ENCODE measurements at regions not wholly inside any gene's neighbourhood (a gene's known extent, or its start where the extent isn't known, plus 50 kb on each side); places are given as distances from the start of the nearest gene placed in this dataset.
"Not testable (repeated sequence)": the region's sequence is repeated elsewhere in the genome, so short reads cannot be mapped to it uniquely, and the experiment has no call there.

DNA sequence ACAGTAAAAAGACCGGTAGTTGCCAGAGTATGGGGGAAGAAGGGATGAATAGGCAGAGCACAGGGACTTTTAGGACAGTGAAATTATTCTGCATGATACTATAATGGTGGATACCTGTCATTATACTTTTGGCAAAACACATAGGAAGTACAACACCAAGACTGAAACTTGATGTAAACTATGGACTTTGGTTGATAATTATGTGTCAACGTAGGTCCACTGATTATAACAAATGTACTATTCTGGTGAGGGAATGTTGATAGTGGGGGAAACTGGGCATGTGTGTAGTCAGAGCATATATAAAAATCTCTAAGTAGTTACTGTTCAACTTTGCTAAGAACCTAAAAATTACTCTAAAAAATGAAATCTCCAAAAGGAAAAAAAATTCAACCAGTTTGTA is 629.7 kb downstream of the CCDC85A start:
- no peaks in the 10 kb centered on the region for H3K27me3 ChIP-seq (replicated peaks)
- DNase-seq = no peak
- H3K27ac ChIP-seq = no peak overlapping the region
- H3K36me3 ChIP-seq (replicated peaks) = no peaks in the 10 kb centered on the region
- no peak for TF ChIP-seq CTCF (IDR thresholded peaks at IDR 0.05; ENCODE audit: low read depth, low read length, missing control alignments)
- in situ Hi-C loops (cut with HindIII; ENCODE audit: low pct_ligation_motif_present, low sequenced_read_pairs) = no loop called here
- no peak overlapping the region for H3K4me3 ChIP-seq (ENCODE audit: low read depth, low read length)

GRCh38 chr2:56816666-56817065 is 632.9 kb downstream of the CCDC85A start:
- Histone ChIP-seq H3K4me3 (ENCODE audit: low read depth, low read length) (no peak overlapping the region), H3K27me3 (replicated peaks) (no peaks in the 10 kb centered on the region), H3K27ac (no peak overlapping the region), H3K36me3 (replicated peaks) (no peaks in the 10 kb centered on the region)
- no peak for TF ChIP-seq CTCF (IDR thresholded peaks at IDR 0.05; ENCODE audit: low read depth, low read length, missing control alignments)
- DNase-seq = no peak
- in situ Hi-C loops (cut with HindIII; ENCODE audit: low pct_ligation_motif_present, low sequenced_read_pairs) = no loop called here

GRCh38 chr2:56831780-56832179 is 648.0 kb downstream of the CCDC85A start:
- TF ChIP-seq CTCF (IDR thresholded peaks at IDR 0.05; ENCODE audit: low read depth, low read length, missing control alignments) = no peak
- no peak for DNase-seq
- Histone ChIP-seq H3K36me3 (replicated peaks) (no peaks in the 10 kb centered on the region), H3K27ac (no peak overlapping the region), H3K27me3 (replicated peaks) (no peaks in the 10 kb centered on the region), H3K4me3 (ENCODE audit: low read depth, low read length) (no peak overlapping the region)
- in situ Hi-C loops (cut with HindIII; ENCODE audit: low pct_ligation_motif_present, low sequenced_read_pairs) = no loop called here

GRCh38 chr2:56834686-56835085 is 650.9 kb downstream of the CCDC85A start:
- Histone ChIP-seq H3K27ac (no peak overlapping the region), H3K4me3 (ENCODE audit: low read depth, low read length) (no peak overlapping the region), H3K27me3 (replicated peaks) (no peaks in the 10 kb centered on the region), H3K36me3 (replicated peaks) (no peaks in the 10 kb centered on the region)
- TF ChIP-seq CTCF (IDR thresholded peaks at IDR 0.05; ENCODE audit: low read depth, low read length, missing control alignments) = no peak
- in situ Hi-C loops (cut with HindIII; ENCODE audit: low pct_ligation_motif_present, low sequenced_read_pairs) = no loop called here
- DNase-seq = no peak

- in situ Hi-C loops (cut with HindIII; ENCODE audit: low pct_ligation_motif_present, low sequenced_read_pairs) = not testable (repeated sequence)
These were observed 656.2 kb downstream of the CCDC85A start for GRCh38 chr2:56840009-56840408.

GRCh38 chr2:56860991-56861390 is 677.2 kb downstream of the CCDC85A start:
- H3K36me3 ChIP-seq (replicated peaks) = no peaks in the 10 kb centered on the region
- TF ChIP-seq CTCF (IDR thresholded peaks at IDR 0.05; ENCODE audit: low read depth, low read length, missing control alignments) = no peak

More at GRCh38 chr2:56840009-56840408, 656.2 kb downstream of the CCDC85A start:
- not testable (repeated sequence) for DNase-seq; H3K36me3 ChIP-seq (replicated peaks); H3K27ac ChIP-seq; H3K27me3 ChIP-seq (replicated peaks); H3K4me3 ChIP-seq (ENCODE audit: low read depth, low read length)

More at GRCh38 chr2:56860991-56861390, 677.2 kb downstream of the CCDC85A start:
- in situ Hi-C loops (cut with HindIII; ENCODE audit: low pct_ligation_motif_present, low sequenced_read_pairs) = no loop called here
- no peaks in the 10 kb centered on the region for H3K27me3 ChIP-seq (replicated peaks)
- DNase-seq = no peak
- no peak overlapping the region for H3K27ac ChIP-seq
- H3K4me3 ChIP-seq (ENCODE audit: low read depth, low read length) = no peak overlapping the region
